ENCODE measurements at regions not wholly inside any gene's neighbourhood (a gene's known extent, or its start where the extent isn't known, plus 50 kb on each side); places are given as distances from the start of the nearest gene placed in this dataset.
"Not testable (repeated sequence)": the region's sequence is repeated elsewhere in the genome, so short reads cannot be mapped to it uniquely, and the experiment has no call there.

DNA sequence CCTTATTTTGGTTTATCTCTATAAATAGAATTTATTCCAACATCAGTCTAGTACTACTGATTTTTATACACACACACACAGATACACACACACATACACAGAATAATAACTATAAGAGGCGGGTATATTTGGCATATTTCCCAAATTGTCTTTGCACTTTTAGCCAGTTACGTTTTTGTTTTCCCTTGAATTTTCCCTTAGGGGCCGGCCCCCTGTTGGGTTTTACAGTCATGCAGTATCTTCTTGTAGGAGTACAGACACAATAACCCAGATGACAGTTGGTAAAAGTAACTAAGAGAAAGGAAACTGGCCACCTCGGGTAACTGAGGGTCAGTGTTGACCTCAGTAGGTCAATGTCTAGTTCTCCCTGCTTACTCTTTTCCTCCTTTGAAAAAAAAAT is 50.9 kb downstream of the DISP1 start:
- no peak for DNase-seq

DNA sequence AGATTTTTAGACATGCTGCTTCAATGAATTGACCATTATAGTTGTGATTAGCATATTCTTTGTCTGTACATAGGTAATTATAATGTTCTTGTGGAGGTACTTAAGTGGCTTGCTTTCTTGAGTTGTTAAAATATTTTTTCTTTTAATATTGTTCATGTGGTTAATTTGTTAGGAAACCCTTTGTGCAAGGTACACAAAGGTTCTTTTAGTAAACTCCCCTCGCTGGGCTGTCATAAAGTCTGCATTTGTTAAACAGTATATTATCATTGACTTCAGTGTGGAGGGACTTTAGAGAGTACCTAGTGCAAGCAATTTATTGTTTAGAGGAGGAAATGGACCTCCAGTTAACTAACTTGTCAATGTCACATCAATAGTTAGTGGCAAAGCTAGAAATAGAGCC is 52.5 kb downstream of the DISP1 start:
- no peak for DNase-seq

DNA sequence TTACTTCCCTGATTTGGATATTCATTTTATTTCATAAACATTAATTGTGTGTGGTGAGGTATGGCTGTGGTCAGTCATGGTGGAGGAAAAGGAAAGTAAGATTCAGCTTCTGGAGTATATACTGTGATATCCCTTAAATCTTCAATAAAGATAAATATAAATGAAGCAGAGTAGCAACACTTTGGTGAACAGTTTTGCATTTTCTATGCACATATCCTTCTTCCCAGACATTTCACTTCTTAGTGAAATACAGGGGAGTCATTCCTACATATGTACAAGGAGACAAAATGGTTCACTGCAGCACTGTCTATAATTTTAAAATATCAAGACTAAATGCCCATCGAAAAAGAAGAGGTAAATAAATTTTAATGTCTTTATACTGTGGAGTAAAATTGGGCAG is 61.3 kb downstream of the DISP1 start:
- no peak for DNase-seq

DNA sequence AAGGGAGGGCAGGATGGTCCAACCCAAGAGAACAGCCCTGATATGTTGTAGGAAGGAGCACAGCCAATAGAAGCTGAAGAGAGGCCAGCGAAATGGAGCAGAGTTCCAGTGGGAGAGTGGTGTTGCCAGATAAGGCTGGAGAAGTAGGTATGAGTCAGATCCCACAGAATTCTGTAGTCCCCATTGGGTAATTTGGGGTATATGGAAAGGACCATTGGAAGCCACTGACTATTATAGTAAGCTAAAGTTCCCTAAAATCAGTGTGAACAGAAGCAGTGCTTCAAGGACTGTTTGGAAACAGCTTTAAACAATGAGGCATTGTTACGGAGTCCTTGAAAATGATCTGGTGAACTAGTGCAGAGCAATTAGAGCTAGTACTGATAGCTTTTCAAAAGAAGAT is 63.0 kb downstream of the DISP1 start:
- DNase-seq = no peak

DNA sequence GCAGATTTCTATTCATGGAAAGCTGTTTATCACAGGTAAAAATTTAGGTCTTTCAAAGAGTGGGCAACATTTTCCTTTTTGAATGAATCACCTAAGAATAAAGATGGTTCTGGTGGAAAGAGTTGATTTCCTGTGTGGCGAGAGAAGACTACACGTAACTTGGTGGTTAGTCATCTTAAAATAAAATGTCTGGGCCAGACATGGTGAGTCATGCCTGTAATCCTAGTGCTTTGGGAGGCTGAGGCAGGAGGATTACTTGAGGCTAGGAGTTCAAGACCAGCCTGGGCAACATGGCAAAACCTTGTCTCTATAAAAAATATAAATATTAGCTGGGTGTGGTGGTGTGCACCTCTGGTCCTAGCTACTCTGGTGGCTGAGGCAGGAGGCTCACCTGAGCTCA is 65.7 kb downstream of the DISP1 start:
- DNase-seq = no peak

DNA sequence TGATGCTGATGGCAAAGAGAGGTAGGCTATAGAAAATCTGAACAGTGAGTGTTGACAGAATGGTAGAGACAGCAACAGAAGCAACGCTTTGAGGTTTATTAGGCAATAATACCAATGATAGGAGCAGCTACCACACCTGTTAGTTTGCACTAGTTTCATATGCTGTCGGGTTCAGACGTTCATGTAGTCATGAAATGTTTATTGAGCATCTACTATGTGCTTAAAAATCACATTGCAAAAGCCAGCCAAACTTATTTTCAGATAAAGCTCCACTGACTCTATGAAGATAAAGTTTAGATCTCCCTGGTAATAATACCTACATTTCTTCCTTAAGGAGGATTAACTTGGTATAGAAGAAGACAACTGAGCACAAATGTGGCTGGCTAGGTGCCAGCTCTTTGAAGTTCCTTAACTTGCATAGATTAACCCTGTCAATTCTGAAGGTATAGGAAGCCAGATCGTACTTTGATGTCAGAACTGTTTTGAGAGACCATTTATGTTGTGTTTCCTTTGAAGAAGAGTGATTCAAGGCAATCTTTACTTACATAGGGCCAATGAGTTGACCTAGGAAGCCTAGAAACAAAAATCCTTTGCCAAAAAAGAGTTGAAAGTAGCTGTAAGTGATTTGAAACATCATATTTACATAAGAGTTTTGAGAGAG is 71.5 kb downstream of the DISP1 start:
- DNase-seq = no peak

DNA sequence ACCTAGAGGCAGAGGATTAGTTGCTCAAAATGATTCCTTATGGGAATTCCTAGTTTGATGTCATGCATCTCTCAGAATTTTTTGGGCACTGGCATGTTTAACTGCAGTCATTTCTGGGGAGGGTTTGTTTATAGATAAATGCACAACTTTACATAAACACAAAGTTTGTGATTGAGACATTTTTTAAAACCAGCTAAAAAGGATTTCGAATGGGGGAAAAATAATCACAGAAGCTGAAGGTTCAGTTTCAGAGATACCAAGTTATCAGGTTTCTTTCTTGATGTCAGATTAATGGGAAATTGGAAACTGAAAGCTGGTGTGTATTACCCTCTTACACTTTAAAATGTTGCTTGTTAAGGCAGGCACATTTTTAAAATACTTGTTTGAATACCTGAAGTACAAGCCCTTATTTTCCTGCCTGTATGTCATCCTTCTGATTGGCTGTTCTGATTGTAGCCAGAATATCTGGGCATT is 72.1 kb downstream of the DISP1 start:
- DNase-seq = no peak

DNA sequence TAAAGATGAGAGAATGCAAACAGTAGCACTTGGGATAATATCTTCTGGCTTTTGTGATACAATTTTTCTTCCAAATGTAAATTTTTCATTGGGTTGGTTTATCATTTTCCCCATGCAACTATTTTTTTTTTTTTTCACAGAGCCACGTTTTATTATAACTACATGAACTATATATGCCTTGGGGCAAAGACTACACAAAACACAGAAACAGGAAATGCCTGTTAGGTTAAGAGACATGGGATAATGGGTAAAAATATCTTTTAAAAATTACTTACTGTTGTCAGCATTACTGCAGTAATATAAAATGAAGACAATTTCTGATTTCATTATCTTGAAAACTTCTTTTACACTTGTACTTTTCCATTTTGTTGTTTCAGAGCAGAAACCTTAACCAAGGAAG is 74.6 kb downstream of the DISP1 start:
- DNase-seq = no peak

DNA sequence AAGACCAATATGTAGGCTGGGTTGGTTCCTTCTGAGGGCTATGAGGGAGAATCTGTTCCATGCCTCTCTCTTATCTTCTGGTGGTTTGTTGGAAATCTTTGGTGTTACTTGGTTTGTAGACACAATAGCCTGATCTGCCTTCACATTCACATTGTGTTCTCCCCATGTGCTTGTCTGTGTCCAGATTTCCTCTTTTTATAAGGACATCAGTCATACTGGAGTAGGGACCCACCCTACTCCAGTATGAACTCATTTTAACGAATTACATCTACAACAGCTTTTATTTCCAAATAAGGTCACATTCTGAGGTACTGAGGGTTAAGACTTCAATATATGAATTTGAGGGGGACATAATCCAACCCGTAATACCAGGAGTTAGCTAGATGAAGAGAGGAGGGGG is 75.9 kb downstream of the DISP1 start:
- DNase-seq = no peak

DNA sequence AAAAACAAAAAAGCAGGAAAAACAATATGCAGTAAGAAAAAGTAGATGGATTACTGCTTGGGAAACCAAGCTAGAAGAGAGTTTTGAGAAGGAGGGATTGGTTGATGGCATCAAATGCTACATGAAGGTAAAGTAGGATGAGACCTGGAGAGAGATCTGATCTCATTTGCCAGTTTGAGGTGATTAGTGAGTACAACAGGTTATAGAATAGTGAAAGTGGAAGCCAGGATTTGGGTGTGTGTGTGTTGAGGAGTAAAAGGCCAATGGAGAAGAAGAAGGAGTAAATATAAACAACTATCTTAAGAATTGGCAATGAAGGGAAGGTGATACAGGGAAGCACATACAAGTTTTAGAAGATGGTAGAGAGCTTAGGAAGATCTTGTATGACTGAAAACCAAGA is 76.7 kb downstream of the DISP1 start:
- DNase-seq = no peak

DNA sequence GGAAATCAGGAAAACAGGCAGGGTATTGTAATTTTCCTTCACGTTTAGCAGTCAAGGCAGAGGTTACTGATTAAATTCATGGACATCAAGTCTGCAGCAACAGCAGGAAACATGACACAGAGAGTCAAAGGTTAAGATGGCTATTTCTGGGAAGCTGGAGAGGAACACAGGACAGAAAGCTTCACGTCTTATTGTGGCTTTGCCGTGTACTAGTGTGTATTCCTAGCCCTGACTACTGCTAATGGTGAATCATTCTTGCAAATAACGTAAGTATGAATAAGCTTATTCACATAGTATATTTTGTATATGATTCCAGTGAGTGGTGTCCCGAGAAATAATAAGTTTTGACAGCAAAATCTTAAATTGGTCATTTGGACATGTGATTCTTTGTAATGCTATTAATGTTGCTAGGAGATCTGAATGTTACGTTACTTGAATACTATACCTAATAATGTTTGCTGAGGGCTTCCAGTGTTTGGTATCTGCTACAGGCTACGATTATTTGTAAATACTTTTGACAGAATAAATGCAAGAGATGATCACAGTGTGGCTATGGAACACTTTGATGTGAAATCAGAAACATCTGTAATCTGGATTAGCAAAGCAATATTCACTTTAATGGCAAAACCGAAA is 77.4 kb downstream of the DISP1 start:
- no peak for DNase-seq

DNA sequence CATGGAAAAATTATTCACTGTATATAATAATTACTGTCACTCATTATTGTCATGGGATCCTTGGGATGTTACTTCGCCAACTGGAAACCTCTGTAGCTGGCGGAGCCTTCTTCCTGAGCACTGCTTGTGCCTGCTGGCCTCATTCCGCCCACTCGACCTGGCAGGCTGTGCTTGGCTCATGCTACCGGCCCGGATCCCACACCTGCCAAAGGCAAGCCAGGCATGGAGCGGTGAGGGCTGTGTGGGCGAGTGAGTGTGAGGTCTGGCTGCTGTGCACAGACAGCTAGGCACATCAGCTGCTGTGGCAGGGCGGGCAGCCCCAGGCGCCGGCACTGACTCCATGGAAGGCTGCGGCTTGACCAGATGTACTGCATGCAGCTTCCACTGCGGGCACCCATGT is 78.4 kb downstream of the DISP1 start:
- no peak for DNase-seq

DNA sequence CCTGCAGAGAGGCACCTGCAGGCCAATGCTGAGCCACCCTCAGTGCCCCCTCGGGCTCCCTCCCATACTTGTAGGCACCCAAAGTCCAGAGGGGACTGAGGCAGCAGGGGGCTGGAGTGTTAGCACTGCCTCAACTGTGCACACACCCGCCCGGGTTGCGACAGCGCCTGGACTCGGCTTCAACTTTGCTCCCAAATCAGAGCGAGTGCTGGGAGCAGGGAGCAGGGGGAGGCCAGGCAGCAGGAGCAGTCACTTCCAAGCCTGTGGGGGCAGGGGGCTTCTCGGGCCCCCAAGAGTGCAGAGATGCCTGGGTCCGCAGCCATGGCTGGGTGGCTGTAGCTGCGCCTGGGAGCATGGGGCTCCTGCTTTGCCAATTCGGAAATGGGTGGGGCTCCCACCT is 79.5 kb downstream of the DISP1 start:
- no peak for DNase-seq

DNA sequence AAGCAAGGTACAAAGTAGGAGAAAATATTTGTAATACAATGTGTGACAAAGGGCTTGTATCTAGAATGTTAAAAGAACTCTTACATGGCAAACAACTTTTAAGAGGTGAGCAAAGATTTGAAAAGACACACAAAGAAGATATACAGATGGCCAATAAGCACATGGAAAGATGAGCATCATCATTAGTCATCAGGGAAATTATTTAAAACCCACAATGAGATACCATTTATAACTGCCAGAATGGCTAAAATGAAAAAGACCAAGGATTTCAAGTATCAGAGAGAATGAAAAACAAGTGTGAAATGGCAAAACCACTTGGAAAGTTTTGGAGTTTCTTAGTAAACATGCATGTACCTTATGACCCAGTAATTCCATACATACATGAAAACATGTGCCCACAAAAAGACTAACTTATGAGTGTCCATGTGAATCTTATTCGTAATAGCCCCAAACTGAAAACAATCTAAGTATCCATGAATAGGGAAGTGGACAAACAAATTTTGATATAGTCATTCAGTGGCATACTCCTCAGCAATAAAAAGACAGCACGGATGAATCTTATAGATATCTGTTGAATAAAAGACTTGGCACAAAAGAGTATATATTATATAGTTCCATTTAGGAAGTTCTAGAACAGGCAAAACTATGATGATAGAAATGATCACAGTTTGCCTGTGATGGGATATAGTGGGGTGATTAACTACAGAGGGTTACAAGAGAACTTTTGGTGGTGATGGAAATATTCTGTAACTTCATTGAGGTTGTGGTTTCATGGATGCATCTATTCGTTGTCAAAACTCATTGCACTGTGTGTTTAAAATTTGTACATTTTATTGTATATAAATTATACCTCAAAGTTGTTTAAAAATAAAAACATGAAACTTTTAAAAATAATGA is 82.0 kb downstream of the DISP1 start:
- DNase-seq = no peak

DNA sequence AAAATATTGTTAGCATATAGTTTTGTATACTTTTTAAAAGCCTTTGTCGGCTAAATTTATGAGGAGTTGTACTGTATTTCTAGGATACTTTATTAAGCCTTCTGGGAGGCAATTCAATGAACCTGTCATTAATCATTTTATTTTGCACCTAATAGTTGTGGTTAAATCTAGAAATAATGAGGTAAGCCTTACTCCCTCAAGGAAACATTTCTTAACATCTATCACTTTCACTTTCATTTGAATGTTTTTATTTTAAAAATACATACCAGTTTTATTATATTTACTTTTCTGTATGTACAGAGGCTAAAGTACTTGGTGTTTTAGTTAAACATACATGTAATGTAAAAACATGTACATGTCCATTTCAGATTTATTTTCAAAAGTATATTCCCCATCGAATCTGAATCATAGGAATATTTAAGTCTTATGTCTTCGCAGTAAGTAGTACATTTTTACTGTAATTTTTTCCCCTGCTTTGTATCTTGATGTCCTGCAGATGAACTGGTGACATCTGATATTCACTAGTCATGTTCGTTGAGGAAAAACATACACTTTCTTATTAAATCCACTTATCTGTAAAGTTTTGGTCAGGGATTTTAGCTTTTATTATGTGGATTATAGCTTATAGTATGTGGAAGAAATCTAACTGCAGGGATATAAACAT is 82.8 kb downstream of the DISP1 start:
- no peak for DNase-seq

DNA sequence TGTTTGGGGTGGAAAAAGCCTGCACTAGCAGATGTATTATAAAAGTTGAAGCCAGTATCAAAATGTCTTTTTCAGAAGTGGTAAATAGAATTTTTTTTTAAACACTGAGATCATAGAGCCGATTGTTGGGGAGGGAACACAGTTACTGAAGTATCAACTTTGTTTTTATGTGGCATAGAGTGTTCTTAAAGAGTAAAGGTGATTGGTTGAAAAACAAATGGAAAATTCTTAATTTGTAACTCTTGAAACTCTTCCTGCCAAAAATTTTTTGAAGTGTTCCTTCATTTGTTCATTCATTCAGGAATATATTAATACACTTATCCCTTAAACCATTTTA is 83.3 kb downstream of the DISP1 start:
- DNase-seq = no peak

DNA sequence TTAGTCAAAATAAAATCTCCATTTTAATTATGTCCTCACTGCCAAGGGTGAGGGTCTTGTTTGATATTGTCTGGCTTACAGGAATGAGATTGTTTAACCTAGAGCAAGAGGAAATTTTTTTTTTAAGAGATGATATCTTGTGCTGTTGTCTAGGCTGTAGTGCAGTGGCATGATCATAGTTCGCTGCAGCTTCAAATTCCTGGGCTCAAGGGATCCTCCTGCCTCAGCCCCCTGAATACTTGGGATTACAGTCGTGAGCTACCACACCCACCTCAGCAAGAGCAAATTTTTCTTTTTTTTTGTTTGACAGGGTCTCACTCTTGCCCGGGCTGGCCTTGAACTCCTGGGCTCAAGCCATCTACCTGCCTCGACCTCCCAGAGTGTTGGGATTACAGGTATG is 84.6 kb downstream of the DISP1 start:
- no peak for DNase-seq

DNA sequence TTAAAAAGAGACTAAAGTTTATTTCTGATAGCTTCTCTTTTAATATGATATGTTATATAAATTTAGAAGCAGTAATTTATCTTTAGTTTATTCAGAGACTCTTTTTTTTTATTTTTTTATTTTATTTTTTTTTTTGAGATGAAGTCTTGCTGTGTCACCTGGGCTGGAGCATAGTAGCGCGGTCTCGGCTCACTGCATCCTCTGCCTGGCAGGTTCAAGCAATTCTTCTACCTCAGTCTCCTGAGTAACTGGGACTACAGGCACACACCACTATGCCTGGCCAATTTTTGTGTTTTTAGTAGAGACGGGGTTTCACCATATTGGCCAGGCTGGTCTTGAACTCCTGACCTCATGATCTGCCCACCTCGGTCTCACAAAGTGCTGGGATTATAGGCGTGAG is 89.6 kb downstream of the DISP1 start:
- no peak for DNase-seq

DNA sequence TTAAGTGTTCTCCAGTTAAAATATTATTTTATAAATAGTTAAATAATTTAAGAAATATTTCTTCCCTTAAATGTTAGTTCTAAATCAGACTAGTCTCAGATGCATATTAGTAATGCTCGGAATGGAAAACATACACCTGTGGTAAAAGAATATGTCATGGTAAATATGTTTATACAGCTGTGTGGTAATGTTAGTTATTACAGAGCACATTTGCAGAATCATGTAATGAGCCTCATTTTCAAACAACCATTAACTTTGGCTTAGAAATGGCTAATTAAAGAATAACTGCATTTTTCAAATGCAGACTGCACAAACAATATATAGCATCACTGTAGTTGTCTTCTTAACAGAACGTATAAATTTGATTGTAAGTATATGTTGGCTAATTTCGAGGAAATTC is 90.3 kb downstream of the DISP1 start:
- DNase-seq = peak; percentile 45

DNA sequence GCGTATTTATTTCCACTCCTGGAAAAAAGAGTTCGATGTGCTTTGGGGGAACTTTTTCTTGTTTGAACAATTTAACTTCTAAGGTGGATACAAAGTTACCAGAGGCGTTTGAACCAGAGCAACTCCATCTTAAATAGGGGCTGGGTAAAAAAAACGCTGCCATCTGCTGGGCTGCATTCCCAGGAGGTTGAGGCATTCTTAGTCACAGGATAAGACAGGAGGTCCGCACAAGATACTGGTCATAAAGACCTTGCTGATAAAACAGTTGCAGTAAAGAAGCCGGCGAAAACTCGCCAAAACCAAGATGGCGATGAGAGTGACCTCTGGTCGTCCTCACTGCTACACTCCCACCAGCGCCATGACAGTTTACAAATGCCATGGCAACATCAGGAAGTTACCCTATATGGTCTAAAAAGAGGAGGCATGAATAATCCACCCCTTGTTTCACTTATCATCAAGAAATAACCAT is 91.5 kb downstream of the DISP1 start:
- DNase-seq = not testable (repeated sequence)

DNA sequence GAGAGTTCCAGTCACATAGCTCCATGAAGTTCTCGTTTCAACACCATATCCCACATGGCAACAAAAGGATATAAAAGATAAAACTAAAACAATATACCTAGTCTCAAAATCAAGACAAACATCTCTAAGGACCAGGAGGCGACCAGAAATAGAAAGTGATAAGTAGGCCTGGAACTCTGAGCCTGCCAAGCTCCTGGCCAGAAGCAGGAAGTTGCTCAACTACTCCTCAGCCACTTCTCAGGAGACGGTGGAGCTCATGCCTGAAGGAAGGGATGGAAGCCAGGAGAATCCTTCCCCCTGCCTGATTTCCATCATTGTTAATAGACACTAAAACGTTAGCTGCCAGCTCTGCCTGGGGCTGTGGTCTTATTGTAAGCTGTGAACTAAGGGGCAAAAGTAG is 94.7 kb downstream of the DISP1 start:
- DNase-seq = no peak

DNA sequence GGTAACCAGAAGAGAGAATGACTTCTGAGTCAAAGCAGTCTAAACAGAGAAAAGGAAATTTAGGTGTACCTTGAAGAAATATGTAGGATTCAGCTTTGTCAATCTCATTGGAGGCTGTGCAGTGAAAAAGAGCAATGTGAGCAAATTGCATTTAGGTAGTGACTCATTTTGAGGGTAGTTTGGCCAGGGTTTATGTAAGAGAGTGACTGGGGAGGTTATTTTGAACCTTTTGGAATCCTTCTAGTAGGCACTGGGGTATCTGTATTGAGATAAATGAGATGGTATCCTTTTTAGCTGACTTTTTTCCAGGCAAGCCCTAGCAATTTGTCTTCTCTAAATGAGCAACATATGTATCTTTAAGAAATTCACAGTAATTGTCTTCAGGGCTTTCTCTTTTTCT is 95.9 kb downstream of the DISP1 start:
- no peak for DNase-seq

DNA sequence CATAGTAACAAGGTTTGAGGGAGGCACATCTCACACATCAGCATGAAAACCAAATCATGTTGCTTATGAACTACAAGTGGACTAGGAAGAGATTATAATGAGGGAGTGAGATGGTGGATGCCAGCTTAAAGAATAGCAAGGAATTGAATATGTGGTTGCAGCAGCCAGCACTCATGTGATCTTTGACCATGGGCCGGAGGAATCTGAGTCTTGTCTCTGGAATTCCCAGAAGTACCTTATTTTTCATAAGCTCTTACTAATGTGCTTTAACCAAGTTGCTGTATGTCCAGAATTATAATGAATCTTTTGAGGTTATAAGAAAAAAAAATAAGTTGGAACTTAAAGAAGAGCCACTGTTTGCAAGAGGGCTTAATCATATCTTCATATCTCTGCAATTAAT is 97.0 kb downstream of the DISP1 start:
- DNase-seq = no peak

DNA sequence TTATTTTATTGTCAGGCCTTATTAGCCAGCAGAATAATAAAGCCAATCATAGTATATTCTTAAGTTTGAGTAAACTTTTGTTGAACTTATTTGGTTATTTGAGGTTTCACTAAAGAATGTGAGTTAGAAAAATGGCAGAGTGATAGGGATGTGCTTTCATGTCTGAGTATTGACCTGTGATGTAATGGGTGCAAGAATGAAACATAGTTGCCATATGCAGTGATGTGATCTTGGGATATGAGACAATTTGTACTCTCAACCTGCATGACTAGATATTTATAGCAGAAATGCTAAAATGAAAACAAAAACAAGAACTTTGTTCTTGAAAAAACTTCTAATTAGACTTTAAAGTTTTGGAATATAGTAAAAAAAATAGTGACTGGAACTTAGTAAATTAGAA is 97.9 kb downstream of the DISP1 start:
- DNase-seq = no peak

All from NCI-H774 (cell line).